ENCODE measurements at regions not wholly inside any gene's neighbourhood (a gene's known extent, or its start where the extent isn't known, plus 50 kb on each side); places are given as distances from the start of the nearest gene placed in this dataset.
A peak's percentile ranks its signal among the peaks of the same experiment; 100 is the strongest.
"Not testable (repeated sequence)": the region's sequence is repeated elsewhere in the genome, so short reads cannot be mapped to it uniquely, and the experiment has no call there.

- Mint-ChIP-seq H3K4me1 (peaks cover 12% of the 10 kb centered on the region), H3K27me3 (ENCODE audit: low read depth) (no peaks in the 10 kb centered on the region), H3K4me3 (no peak overlapping the region), H3K36me3 (ENCODE audit: low read depth) (no peaks in the 10 kb centered on the region), H3K9me3 (peaks cover 3% of the 10 kb centered on the region), H3K27ac (ENCODE audit: unreplicated experiment) (no peak overlapping the region)
- no peak for TF ChIP-seq CTCF (conservative IDR thresholded peaks at IDR 0.05)
- no peak for DNase-seq (ENCODE audit: low read depth, low spot score)
Measured at GRCh38 chr6:5832668-5833067, 174.1 kb downstream of the NRN1 start.

- peak overlapping the region; percentile 40 for H3K27ac Mint-ChIP-seq (ENCODE audit: unreplicated experiment)
- H3K36me3 Mint-ChIP-seq (ENCODE audit: low read depth); H3K9me3 Mint-ChIP-seq; DNase-seq (ENCODE audit: low read depth, low spot score); H3K4me3 Mint-ChIP-seq; H3K27me3 Mint-ChIP-seq (ENCODE audit: low read depth): not testable (repeated sequence)
- H3K4me1 Mint-ChIP-seq, result peaks cover 25% of the 10 kb centered on the region
Measured at GRCh38 chr6:5831219-5831862, 175.4 kb downstream of the NRN1 start.

GRCh38 chr6:5828296-5828695 is 178.4 kb downstream of the NRN1 start:
- Mint-ChIP-seq H3K27me3 (ENCODE audit: low read depth) (no peaks in the 10 kb centered on the region), H3K27ac (ENCODE audit: unreplicated experiment) (no peak overlapping the region), H3K36me3 (ENCODE audit: low read depth) (no peaks in the 10 kb centered on the region), H3K4me3 (no peak overlapping the region), H3K4me1 (peaks cover 21% of the 10 kb centered on the region), H3K9me3 (no peaks in the 10 kb centered on the region)
- TF ChIP-seq CTCF (conservative IDR thresholded peaks at IDR 0.05), result no peak
- no peak for DNase-seq (ENCODE audit: low read depth, low spot score)

GRCh38 chr6:5827056-5827904 is 179.4 kb downstream of the NRN1 start:
- H3K27ac Mint-ChIP-seq (ENCODE audit: unreplicated experiment), result no peak overlapping the region
- no peaks in the 10 kb centered on the region for H3K27me3 Mint-ChIP-seq (ENCODE audit: low read depth)
- H3K4me1 Mint-ChIP-seq, result peaks cover 25% of the 10 kb centered on the region
- peak overlapping the region; percentile 3 for H3K4me3 Mint-ChIP-seq
- TF ChIP-seq CTCF (conservative IDR thresholded peaks at IDR 0.05), result no peak
- H3K36me3 Mint-ChIP-seq (ENCODE audit: low read depth), result peaks cover 1% of the 10 kb centered on the region
- DNase-seq (ENCODE audit: low read depth, low spot score), result no peak
- H3K9me3 Mint-ChIP-seq, result peaks cover 6% of the 10 kb centered on the region

GRCh38 chr6:5824382-5824983 is 182.2 kb downstream of the NRN1 start:
- Mint-ChIP-seq H3K4me1 (peaks cover 29% of the 10 kb centered on the region), H3K9me3 (peaks cover 12% of the 10 kb centered on the region)
- not testable (repeated sequence) for H3K36me3 Mint-ChIP-seq (ENCODE audit: low read depth); H3K4me3 Mint-ChIP-seq; H3K27me3 Mint-ChIP-seq (ENCODE audit: low read depth); H3K27ac Mint-ChIP-seq (ENCODE audit: unreplicated experiment); DNase-seq (ENCODE audit: low read depth, low spot score)
